ENCODE measurements at regions not wholly inside any gene's neighbourhood (a gene's known extent, or its start where the extent isn't known, plus 50 kb on each side); places are given as distances from the start of the nearest gene placed in this dataset.

DNA sequence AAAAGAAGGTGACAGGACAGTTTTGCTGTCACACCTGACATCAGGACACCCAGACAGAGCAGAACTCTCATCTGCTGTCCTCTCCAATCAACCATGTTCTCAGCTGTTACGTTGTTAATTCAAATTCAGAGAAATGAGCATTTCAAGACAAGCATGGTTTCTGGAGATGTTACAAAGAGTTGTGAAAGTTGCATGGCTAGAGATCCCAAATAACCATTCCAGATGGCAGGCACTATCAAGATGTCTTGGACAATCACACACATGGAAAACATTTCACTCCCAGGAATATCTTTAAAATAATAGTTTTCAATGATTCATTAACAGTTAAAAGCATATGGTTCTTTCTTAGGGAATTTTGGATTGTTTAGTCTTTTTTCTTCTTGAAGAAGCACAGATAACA lies 533.1 kb downstream of the AGTPBP1 start:
- Histone ChIP-seq H3K9me3 (no peaks in the 10 kb centered on the region), H3K27ac (no peak overlapping the region), H3K27me3 (replicated peaks; ENCODE audit: insufficient read depth) (no peaks in the 10 kb centered on the region), H3K36me3 (no peaks in the 10 kb centered on the region), H3K4me1 (ENCODE audit: control insufficient read depth in 1 of 2, low read depth in 2 of 2) (no peaks in the 10 kb centered on the region), H3K4me3 (no peak overlapping the region)
- DNase-seq (ENCODE audit: low spot score) (no peak), ATAC-seq (ENCODE audit: insufficient number of reproducible peaks, low FRiP score, low read depth) (no peak)
- TF ChIP-seq, protein P1, sequence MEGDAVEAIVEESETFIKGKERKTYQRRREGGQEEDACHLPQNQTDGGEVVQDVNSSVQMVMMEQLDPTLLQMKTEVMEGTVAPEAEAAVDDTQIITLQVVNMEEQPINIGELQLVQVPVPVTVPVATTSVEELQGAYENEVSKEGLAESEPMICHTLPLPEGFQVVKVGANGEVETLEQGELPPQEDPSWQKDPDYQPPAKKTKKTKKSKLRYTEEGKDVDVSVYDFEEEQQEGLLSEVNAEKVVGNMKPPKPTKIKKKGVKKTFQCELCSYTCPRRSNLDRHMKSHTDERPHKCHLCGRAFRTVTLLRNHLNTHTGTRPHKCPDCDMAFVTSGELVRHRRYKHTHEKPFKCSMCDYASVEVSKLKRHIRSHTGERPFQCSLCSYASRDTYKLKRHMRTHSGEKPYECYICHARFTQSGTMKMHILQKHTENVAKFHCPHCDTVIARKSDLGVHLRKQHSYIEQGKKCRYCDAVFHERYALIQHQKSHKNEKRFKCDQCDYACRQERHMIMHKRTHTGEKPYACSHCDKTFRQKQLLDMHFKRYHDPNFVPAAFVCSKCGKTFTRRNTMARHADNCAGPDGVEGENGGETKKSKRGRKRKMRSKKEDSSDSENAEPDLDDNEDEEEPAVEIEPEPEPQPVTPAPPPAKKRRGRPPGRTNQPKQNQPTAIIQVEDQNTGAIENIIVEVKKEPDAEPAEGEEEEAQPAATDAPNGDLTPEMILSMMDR (IDR thresholded peaks at IDR 0.05) = no peak

DNA sequence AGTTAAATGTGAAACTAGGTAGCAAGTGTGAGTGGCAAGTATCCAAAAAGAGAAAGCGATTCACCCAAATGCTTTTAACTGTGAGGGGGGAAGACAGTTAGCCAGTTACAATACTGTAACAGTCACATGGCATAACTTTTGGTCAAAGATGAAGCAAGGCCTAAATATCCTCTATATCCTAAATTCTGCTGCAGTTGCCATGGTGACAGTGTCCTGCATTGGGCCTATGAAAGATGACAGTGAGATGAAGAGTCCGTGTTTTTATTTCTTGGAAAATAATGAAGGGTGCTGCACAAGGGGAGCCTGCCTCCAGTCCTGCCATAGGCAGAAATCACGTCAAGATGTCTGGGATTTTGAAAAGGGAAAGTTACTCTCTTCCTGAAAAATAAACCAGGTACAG lies 534.6 kb downstream of the NTRK2 start:
- DNase-seq (ENCODE audit: low spot score) = no peak

DNA sequence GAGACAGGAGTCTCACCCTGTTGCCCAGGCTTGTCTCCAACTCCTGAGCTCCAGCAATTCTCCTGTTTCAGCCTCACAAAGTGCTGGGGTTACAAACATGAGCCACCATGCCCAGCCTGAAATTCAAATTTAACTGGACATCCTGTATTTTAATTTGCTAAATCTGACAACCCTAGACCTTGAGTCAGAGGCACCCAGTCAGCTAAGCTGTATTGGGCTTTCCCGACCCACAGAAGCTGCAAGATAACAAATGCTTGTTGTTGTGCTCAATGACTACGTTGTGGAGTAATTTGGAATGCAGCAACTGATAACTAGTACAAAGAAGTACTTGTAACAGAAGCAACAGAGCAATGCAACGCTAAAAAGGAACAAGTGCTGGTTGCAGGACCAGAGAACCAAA lies 533.1 kb downstream of the NTRK2 start:
- Histone ChIP-seq H3K27ac (no peak overlapping the region), H3K27me3 (replicated peaks; ENCODE audit: insufficient read depth) (no peaks in the 10 kb centered on the region), H3K4me1 (ENCODE audit: control insufficient read depth in 1 of 2, low read depth in 2 of 2) (peaks cover 3 to 13% of the 10 kb centered on the region in 2 donors), H3K4me3 (no peak overlapping the region), H3K36me3 (no peaks in the 10 kb centered on the region), H3K9me3 (no peaks in the 10 kb centered on the region)
- TF ChIP-seq, protein P1 (IDR thresholded peaks at IDR 0.05) = no peak
- ATAC-seq (ENCODE audit: insufficient number of reproducible peaks, low FRiP score, low read depth) (no peak), DNase-seq (ENCODE audit: low spot score) (no peak)

More for the DNA sequence above, 534.6 kb downstream of the NTRK2 start:
- ATAC-seq (ENCODE audit: insufficient number of reproducible peaks, low FRiP score, low read depth) = no peak
- H3K27ac ChIP-seq = no peak overlapping the region
- peaks cover 3 to 13% of the 10 kb centered on the region in 2 donors for H3K4me1 ChIP-seq (ENCODE audit: control insufficient read depth in 1 of 2, low read depth in 2 of 2)
- no peak overlapping the region for H3K4me3 ChIP-seq
- H3K36me3 ChIP-seq = no peaks in the 10 kb centered on the region
- no peaks in the 10 kb centered on the region for H3K27me3 ChIP-seq (replicated peaks; ENCODE audit: insufficient read depth)
- TF ChIP-seq, protein P1 (IDR thresholded peaks at IDR 0.05) = no peak
- no peaks in the 10 kb centered on the region for H3K9me3 ChIP-seq

DNA sequence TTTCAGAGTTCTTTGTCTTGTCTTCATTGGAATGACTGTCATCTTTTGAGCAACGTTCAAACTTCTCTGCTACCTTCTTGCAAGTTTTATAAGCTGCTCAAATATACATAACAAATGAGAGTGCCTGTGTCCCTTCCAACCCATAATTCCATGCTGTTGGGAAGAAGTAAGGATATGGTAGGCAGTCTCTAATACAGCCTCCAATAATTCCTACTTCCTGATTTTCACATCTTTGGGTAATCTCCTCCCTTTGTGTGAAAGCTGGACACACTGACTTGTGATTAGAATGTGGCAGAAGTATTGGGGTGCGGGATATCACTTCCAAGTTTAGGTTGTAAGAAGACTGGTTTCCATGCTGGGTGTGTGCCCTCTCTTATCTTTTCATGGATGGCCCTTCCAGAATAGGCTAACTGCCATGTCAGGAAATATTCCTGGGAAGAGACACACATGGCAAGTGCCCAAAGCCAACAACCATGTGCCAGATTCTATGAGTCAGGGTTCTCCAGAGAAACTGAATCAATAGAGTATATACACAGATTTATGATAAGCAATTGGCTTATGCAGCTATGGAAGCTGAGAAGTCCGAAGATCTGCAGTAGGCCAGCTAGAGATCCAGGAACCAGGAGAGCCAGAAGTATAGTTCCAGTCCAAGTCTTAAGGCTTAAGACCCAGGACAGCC lies 531.3 kb downstream of the NTRK2 start:
- ATAC-seq (ENCODE audit: insufficient number of reproducible peaks, low FRiP score, low read depth) = no peak
- no peak overlapping the region for H3K4me3 ChIP-seq
- DNase-seq (ENCODE audit: low spot score) = no peak
- no peak overlapping the region for H3K27ac ChIP-seq
- H3K9me3 ChIP-seq = no peaks in the 10 kb centered on the region
- TF ChIP-seq, protein P1 (IDR thresholded peaks at IDR 0.05) = no peak
- no peaks in the 10 kb centered on the region for H3K36me3 ChIP-seq
- H3K4me1 ChIP-seq (ENCODE audit: control insufficient read depth in 1 of 2, low read depth in 2 of 2) = peaks cover 3 to 13% of the 10 kb centered on the region in 2 donors
- H3K27me3 ChIP-seq (replicated peaks; ENCODE audit: insufficient read depth) = no peaks in the 10 kb centered on the region

DNA sequence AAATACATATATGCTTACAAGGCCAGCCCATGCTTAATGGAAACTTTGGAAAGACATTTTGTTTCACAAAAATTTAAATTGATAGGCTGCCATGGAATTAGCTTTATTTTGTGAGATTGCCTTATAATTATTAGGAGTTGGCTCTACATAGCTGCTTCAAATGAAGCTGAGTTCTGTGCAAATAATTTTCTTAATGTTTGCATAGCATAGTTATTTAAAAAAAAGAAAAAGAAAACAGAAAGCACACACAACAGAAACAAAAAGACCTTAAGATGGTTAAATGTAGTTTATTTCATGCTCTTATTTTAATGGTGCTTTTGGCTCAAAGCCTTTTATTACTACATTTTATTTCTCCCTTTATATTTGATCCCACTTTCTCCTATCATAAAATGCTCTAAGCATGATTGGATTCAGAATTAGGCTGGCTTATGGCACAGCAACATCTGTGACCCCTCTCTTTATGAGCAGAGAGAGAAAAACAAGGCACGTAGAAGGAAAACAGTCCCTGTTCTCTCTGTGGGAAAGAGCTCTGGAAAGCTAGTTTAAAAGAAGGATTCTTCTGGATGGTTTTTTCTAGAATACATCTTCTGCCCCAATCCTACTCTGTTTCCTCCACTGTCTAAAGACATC lies 530.5 kb downstream of the NTRK2 start:
- TF ChIP-seq, protein P1 (IDR thresholded peaks at IDR 0.05) = no peak
- no peaks in the 10 kb centered on the region for H3K36me3 ChIP-seq
- DNase-seq (ENCODE audit: low spot score) = no peak
- H3K27ac ChIP-seq = no peak overlapping the region
- ATAC-seq (ENCODE audit: insufficient number of reproducible peaks, low FRiP score, low read depth) = no peak
- H3K27me3 ChIP-seq (replicated peaks; ENCODE audit: insufficient read depth) = no peaks in the 10 kb centered on the region
- H3K9me3 ChIP-seq = no peaks in the 10 kb centered on the region
- peaks cover 3 to 13% of the 10 kb centered on the region in 2 donors for H3K4me1 ChIP-seq (ENCODE audit: control insufficient read depth in 1 of 2, low read depth in 2 of 2)
- no peak overlapping the region for H3K4me3 ChIP-seq
